ENCODE measurements at regions not wholly inside any gene's neighbourhood (a gene's known extent, or its start where the extent isn't known, plus 50 kb on each side); places are given as distances from the start of the nearest gene placed in this dataset.

DNA sequence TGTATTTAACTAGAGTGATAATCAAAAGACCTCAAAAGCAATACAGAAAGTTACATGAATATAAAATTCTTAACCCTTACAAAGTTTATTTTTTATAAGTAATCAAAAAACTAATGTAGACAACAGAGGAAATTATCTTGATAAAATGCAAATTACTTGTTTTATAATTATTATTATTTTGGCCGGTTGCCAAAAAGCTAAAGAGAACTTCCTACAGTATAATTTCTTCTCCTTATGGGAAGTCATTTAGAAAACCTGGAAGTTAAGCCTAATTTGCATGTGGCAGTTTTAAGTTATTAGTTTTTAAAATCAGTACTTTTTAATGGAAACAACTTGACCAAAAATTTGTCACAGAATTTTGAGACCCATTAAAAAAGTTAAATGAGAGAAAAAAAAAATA is 621.3 kb upstream of the PCDH10 start:
- TF ChIP-seq POLR2A (IDR thresholded peaks at IDR 0.05), result no peak
- TF ChIP-seq, protein P1, sequence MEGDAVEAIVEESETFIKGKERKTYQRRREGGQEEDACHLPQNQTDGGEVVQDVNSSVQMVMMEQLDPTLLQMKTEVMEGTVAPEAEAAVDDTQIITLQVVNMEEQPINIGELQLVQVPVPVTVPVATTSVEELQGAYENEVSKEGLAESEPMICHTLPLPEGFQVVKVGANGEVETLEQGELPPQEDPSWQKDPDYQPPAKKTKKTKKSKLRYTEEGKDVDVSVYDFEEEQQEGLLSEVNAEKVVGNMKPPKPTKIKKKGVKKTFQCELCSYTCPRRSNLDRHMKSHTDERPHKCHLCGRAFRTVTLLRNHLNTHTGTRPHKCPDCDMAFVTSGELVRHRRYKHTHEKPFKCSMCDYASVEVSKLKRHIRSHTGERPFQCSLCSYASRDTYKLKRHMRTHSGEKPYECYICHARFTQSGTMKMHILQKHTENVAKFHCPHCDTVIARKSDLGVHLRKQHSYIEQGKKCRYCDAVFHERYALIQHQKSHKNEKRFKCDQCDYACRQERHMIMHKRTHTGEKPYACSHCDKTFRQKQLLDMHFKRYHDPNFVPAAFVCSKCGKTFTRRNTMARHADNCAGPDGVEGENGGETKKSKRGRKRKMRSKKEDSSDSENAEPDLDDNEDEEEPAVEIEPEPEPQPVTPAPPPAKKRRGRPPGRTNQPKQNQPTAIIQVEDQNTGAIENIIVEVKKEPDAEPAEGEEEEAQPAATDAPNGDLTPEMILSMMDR (IDR thresholded peaks at IDR 0.05), result no peak
- no peak for TF ChIP-seq POLR2AphosphoS5 (IDR thresholded peaks at IDR 0.05)
- TF ChIP-seq EP300 (IDR thresholded peaks at IDR 0.05; ENCODE audit: low read depth), result no peak
